HK-2 (cell line): ENCODE measurements at regions not wholly inside any gene's neighbourhood (a gene's known extent, or its start where the extent isn't known, plus 50 kb on each side); places are given as distances from the start of the nearest gene placed in this dataset.
"Not testable (repeated sequence)": the region's sequence is repeated elsewhere in the genome, so short reads cannot be mapped to it uniquely, and the experiment has no call there.

Experiments used
- DNase-seq: peaks from one replicate; pipeline ENCODE4 v3.0.0-alpha.2; 2018; ENCODE audit not compliant: unreplicated experiment

DNA sequence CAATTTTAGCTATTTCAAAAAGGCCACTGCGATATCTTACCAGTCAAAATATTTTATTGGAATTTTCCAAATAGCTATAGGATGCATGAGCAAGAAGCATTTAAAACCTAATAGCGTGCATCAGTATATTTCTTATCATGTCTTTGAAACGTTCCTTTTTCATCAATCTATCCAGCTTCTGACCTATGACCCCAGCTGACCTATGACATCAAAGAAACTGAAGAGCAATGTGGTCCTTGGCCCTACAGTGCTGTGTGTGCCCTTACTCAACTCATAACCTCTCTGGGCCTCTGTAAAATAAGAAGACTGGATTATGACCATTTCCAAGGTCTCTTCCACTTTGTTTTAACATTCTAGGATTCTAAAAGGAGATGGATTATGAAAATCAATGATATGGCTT, 118.2 kb downstream of the ZNF22 start:
- no peak for DNase-seq

DNA sequence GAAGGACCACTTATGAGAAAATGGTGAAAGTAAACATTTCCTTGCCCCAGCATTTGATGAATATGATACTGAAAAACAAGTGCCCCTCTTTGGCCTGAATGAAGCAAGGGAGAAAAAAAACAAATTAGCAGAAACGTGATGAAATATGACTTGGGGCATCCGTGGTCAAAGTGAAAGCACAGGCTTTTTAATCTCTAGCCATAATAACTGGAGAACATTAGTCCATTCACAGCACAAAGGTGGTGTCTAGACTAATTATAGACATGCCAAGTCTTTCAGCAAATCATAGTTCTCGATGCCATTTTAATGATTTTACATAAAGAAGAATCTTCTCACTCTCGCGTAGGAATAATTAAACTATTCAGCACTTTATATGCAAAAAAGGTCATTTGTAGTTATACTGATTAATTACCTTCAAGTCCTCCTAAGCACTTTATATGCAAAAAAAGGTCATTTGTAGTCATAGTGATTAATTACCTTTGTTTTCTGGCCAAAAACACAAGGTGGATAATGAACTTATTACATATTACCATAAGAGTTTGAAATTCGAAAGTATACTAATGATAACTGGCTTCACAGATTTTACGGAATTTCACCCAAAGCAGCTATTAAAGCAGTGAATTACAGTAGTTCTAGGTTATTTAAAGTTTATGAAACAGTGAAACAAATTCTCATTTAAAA, 121.6 kb downstream of the ZNF22 start:
- DNase-seq = not testable (repeated sequence)

GRCh38 chr10:45135443-45136198, 134.9 kb downstream of the ZNF22 start:
- no peak for DNase-seq

GRCh38 chr10:45136256-45136655, 135.5 kb downstream of the ZNF22 start:
- DNase-seq = no peak

- DNase-seq = no peak
Observed at GRCh38 chr10:45144326-45145070, 143.8 kb downstream of the ZNF22 start.

DNA sequence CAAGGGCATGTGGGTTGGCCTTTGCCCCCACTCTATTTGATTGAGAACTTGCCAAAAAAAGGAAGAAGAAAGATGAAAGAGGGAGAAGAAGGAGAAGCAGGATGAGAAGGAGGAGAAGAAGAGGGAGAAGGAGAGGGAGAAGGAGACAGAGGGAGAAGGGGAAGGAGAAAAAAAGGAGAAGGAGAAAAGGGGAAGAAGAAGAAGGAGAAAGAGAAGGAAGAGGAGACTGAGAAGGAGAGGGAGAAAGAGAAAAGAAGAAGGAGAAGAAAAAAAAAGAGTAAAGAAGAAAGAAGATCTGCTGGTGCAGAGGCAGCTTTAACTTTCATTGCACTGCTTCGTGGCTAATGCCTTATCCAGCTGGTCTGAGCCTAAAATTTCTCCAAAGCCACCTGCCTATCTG, 144.4 kb downstream of the ZNF22 start:
- not testable (repeated sequence) for DNase-seq

DNA sequence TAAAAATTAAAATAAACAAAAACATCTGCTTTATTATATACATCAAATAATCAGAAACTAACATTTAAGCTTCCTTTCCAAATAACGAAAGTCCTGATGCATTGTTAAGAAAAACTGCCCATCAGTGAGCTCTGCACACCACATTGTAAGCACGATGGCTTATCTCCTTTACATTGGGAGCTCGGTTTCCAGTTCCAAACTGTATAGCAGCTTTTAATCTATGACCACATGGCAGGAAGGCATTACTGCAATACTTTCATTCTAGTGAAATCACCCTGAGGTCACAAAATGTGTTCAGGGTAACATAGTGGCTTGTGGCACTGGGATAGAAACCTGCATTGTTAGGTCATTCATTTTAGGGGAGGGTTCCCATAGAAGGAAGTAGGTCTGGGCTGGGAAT, 146.3 kb downstream of the ZNF22 start:
- DNase-seq = no peak

DNA sequence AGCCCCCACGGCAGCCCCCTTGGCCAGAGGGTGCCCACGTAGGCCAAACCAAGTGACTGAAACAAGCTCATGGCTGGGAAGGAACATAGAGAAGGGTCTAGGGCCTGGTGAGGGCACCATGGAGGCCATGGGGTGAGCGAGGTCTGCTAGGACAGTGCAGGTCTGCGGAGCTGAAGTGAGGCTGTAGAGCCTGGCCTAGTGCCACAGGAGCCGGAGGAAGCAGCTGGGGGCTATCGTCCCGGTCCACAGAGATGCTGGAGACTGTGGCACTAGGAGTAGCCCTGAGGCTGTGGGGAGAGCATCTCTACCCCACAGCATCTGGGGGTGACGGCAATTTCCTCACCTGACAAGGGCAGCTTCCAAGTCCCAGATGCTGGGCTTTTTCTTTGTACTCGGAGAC, 150.3 kb downstream of the ZNF22 start:
- no peak for DNase-seq

- DNase-seq = no peak
Observed at GRCh38 chr10:45151467-45152214, 150.9 kb downstream of the ZNF22 start.

DNA sequence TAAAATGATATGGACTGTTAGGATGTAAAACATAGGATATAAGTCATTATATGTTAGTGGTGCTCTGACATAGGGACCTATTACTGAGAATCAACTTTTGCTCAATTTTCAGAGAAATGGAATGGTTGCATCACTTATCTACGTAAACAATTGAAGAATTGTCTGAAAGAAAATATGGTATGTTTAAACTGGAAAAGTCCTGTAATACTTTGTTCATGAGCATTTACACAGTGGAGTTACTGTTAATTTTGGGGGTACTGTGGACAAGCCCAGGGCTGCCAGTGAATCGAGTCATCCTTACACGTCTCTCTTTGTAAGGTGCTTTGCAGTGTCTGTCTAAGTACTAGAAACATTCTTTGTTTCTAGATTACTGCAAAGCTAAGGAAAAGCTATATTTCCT, 152.0 kb downstream of the ZNF22 start:
- no peak for DNase-seq

DNA sequence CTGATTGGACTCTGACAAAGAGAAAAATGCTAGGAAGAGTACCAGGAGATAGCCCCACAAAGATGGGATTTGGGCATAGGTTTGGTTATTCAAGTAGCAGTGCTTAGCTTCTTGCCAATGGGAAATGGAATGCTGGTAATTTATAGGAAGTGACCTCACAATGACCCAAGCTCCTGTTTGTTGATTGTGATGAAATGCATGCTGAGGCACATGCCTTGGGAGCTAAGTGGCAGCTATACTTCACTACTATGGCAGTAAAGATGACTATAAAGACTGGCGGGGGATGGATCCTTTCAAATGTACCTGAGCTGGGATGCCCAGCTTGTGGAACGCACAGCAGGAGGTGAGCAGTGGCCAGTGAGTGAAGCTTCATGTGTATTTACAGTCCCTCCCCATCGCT, 153.8 kb downstream of the ZNF22 start:
- no peak for DNase-seq

- no peak for DNase-seq
Observed at GRCh38 chr10:45155784-45156183, 155.1 kb downstream of the ZNF22 start.

GRCh38 chr10:45160271-45160670, 155.1 kb downstream of the OR13A1 start:
- no peak for DNase-seq

DNA sequence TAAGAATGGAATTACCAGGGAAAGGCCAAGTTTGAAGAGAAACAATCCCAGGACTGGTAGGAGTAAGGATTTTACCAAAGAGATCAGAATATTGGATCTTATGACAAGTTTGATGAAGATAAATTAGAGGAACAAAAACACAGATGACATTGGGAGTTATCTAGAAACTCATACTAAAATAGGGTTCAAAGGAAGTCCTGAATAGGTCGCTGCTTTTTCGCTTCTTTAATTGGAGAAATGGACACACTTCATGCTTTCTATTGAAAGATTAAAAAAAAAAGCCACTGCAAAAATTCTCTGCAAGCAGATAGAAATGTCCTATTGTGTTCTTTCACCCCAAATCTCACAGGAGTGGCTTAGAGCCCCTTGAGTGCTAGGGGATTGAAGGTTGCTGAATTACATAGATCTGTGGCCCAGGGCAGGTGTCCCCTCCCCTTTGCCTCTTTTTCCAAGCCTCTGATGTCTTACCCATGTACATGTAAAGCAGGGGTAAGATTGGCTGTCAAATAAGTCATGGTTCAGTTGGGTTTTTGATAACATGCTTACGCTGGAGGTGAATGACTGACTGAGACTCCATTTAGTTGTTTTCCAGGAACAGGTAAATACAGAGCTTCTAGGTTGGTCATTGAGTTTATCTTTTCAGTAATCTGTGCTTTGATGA, 152.0 kb downstream of the OR13A1 start:
- no peak for DNase-seq

DNA sequence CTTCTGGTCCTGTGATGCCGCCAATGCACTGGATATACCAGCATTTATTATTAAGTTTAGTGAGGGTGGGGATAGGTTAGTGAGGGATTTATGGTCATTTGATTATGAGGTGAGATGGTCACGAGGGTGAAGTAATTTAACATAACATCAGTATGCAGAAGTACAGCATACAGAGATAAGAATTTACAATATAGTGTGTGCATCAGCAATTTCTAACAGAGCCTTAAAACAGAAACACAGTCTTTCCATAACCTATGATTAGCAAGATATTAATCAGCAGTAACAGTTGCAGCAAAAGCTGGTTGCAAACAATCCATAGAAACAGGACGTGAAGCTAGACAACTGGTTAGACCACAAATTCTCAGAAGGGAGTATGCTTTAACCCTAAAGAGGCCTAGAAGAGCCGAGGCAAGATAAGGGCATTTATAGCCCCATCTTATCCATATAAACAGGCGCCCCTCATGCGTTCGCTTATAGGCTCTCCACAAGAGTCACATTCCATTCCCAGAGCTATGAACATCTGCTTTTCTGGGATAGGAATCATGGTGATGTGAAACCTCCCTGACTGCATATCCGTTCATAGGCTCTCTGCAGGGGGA, 139.8 kb downstream of the OR13A1 start:
- DNase-seq = not testable (repeated sequence)

GRCh38 chr10:45179691-45180090, 135.7 kb downstream of the OR13A1 start:
- DNase-seq = no peak

GRCh38 chr10:45180507-45180906, 134.9 kb downstream of the OR13A1 start:
- no peak for DNase-seq

DNA sequence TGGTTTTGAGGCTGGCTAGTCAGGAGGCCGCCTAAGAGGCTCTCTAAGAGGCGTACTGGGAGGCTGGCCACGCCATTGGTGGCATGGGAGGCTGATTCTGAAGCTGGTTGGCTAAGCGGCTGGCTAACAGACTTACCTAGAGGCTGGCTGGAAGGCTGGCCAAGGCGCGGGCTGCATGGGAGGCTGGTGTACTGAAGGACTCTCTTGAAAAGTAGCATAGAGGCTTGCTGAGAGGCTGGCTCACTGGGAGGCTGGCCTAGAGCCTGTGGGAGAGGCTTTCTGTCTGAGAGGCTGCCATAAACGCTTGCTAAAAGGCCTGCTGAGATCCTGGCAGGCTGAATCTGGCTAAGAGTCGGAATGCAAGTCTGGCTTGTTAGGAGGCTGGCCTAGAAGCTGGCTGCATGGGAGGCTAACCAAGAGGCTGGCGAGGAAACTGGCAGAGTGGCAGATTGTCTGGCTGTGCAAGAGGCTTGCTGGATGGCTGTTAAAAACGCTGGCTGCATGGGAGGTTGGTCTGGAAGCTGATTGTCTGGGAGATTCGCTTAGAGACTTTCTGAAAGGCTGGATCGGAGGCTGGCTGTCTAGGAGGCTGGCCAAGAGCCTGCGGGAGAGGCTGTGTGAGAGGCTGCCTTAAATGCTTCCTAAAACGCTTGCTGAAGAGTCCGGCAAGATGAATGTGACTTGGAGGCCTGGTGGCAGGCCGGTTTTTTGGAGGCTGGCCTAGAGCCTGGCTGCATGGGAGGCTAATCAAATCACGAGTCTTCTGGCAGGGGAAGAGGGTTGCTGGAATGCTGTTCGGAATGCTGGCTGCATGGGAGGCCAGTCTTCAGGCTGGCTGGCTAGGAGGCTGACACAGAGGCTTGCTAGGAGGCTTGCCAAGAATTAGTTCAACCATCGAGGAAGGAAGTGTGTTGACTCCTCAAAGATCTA, 134.2 kb downstream of the OR13A1 start:
- no peak for DNase-seq

DNA sequence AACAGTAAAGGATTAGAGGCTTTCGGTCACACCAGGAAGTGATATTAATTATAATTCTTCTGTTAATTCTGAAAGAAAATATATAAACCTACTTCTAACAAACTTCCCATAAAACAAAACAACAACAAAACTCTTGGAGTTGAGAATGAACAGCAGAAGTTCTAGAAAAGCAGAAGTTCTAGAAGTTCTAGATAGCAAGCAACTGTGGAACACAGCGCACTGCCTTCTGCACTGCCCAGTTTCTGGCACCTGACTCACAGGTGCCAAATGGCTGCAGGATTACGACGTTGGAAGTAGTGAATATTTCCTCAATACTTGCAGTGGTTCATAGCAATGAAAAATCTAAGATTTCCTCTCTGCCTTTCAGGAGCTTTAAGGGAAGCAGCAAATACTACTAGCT, 132.2 kb downstream of the OR13A1 start:
- DNase-seq = no peak
